Skeletal muscle tissue (tissue), 3 donors: ENCODE measurements at regions not wholly inside any gene's neighbourhood (a gene's known extent, or its start where the extent isn't known, plus 50 kb on each side); places are given as distances from the start of the nearest gene placed in this dataset.

ENCODE experiments used
- H3K27ac ChIP-seq: one replicate; pipeline ENCODE4 v1.7.0; 2013; ENCODE audit warnings: mild to moderate bottlenecking, low read depth, low read length, inconsistent platforms
- H3K27me3 ChIP-seq, 3 donors: one replicate each; pipeline ENCODE4 v1.7.0; 2013; ENCODE audit warnings: low read length in 3 of 3; ENCODE audit not compliant: control insufficient read depth in 3 of 3, insufficient read depth in 3 of 3
- H3K36me3 ChIP-seq, 3 donors: one replicate each; pipeline ENCODE4 v1.7.0; 2013; ENCODE audit warnings: low read length in 3 of 3; ENCODE audit not compliant: control insufficient read depth in 3 of 3, insufficient read depth in 3 of 3
- H3K4me1 ChIP-seq, 3 donors: one replicate each; pipeline ENCODE4 v1.7.0; 2013; ENCODE audit warnings: low read length in 3 of 3, mild to moderate bottlenecking in 3 of 3; ENCODE audit not compliant: control insufficient read depth in 3 of 3, insufficient read depth in 3 of 3
- H3K4me3 ChIP-seq, 3 donors: one replicate each; pipeline ENCODE4 v1.7.0; 2013; ENCODE audit warnings: low read length in 3 of 3
- H3K9ac ChIP-seq, 3 donors: one replicate each; pipeline ENCODE4 v1.7.0; 2013; ENCODE audit warnings: low read length in 3 of 3, mild to moderate bottlenecking in 3 of 3, moderate library complexity in 2 of 3, low read depth in 1 of 3
- H3K9me3 ChIP-seq, 3 donors: one replicate each; pipeline ENCODE4 v1.7.0; 2013; ENCODE audit warnings: low read length in 3 of 3; ENCODE audit not compliant: control insufficient read depth in 3 of 3
- donor health status: Osteomylitis.

GRCh38 chr20:19009081-19009688 is 195.6 kb downstream of the SCP2D1 start:
- Histone ChIP-seq H3K27ac (no peak overlapping the region), H3K4me1 (peaks cover 5 to 18% (median 16%) of the 10 kb centered on the region in 3 donors), H3K9ac (no peak overlapping the region), H3K9me3 (no peaks in the 10 kb centered on the region), H3K36me3 (no peaks in the 10 kb centered on the region), H3K4me3 (no peak overlapping the region), H3K27me3 (no peaks in the 10 kb centered on the region)

- Histone ChIP-seq H3K4me1 (peaks cover 5 to 33% (median 29%) of the 10 kb centered on the region in 3 donors), H3K9me3 (no peaks in the 10 kb centered on the region), H3K27ac (peak overlapping the region; percentile 16), H3K9ac (no peak overlapping the region), H3K36me3 (no peaks in the 10 kb centered on the region), H3K27me3 (no peaks in the 10 kb centered on the region), H3K4me3 (no peak overlapping the region)
Measured at GRCh38 chr20:19012676-19013075, 199.1 kb downstream of the SCP2D1 start.

- H3K4me1 ChIP-seq = peaks cover 5 to 33% (median 29%) of the 10 kb centered on the region in 3 donors
- no peak overlapping the region for H3K4me3 ChIP-seq
- no peak overlapping the region for H3K9ac ChIP-seq
- no peaks in the 10 kb centered on the region for H3K36me3 ChIP-seq
- no peaks in the 10 kb centered on the region for H3K27me3 ChIP-seq
- no peaks in the 10 kb centered on the region for H3K9me3 ChIP-seq
- H3K27ac ChIP-seq = no peak overlapping the region
Measured at GRCh38 chr20:19013907-19014306, 198.5 kb upstream of the SLC24A3 start.

GRCh38 chr20:19015351-19016139 is 196.9 kb upstream of the SLC24A3 start:
- peaks cover 5 to 33% (median 29%) of the 10 kb centered on the region in 3 donors for H3K4me1 ChIP-seq
- peak overlapping the region; percentile 8 for H3K27ac ChIP-seq
- no peaks in the 10 kb centered on the region for H3K27me3 ChIP-seq
- peak overlapping the region in 1 of 3 donors; percentile 41 for H3K4me3 ChIP-seq
- peak overlapping the region in 1 of 3 donors; percentile 54 for H3K9ac ChIP-seq
- H3K9me3 ChIP-seq = no peaks in the 10 kb centered on the region
- H3K36me3 ChIP-seq = no peaks in the 10 kb centered on the region

- Histone ChIP-seq H3K4me3 (peak overlapping the region in 1 of 3 donors; percentile 6), H3K27me3 (no peaks in the 10 kb centered on the region), H3K36me3 (no peaks in the 10 kb centered on the region), H3K27ac (no peak overlapping the region), H3K4me1 (peaks cover 5 to 31% (median 29%) of the 10 kb centered on the region in 3 donors), H3K9me3 (peaks cover 0 to under 1% (median 0%) of the 10 kb centered on the region in 3 donors), H3K9ac (no peak overlapping the region)
Measured at GRCh38 chr20:19016140-19016497, 196.3 kb upstream of the SLC24A3 start.

GRCh38 chr20:19017104-19017690 is 195.2 kb upstream of the SLC24A3 start:
- H3K27ac ChIP-seq = no peak overlapping the region
- no peak overlapping the region for H3K4me3 ChIP-seq
- H3K27me3 ChIP-seq = no peaks in the 10 kb centered on the region
- peaks cover 0 to 2% (median 0%) of the 10 kb centered on the region in 3 donors for H3K9me3 ChIP-seq
- no peak overlapping the region for H3K9ac ChIP-seq
- no peaks in the 10 kb centered on the region for H3K36me3 ChIP-seq
- H3K4me1 ChIP-seq = peaks cover 5 to 28% (median 27%) of the 10 kb centered on the region in 3 donors

- H3K4me3 ChIP-seq = no peak overlapping the region
- no peak overlapping the region for H3K27ac ChIP-seq
- H3K27me3 ChIP-seq = no peaks in the 10 kb centered on the region
- H3K36me3 ChIP-seq = no peaks in the 10 kb centered on the region
- H3K9ac ChIP-seq = no peak overlapping the region
- peaks cover 0 to 2% (median 0%) of the 10 kb centered on the region in 3 donors for H3K9me3 ChIP-seq
- H3K4me1 ChIP-seq = peaks cover 0 to 15% (median 12%) of the 10 kb centered on the region in 3 donors
Measured at GRCh38 chr20:19018881-19019280, 193.6 kb upstream of the SLC24A3 start.

GRCh38 chr20:19019734-19020364 is 192.6 kb upstream of the SLC24A3 start:
- H3K27me3 ChIP-seq = no peaks in the 10 kb centered on the region
- H3K4me3 ChIP-seq = no peak overlapping the region
- H3K9ac ChIP-seq = no peak overlapping the region
- peaks cover 0 to 2% (median 0%) of the 10 kb centered on the region in 3 donors for H3K9me3 ChIP-seq
- no peak overlapping the region for H3K27ac ChIP-seq
- peaks cover 0 to 19% (median 15%) of the 10 kb centered on the region in 3 donors for H3K4me1 ChIP-seq
- no peaks in the 10 kb centered on the region for H3K36me3 ChIP-seq

- H3K27ac ChIP-seq = no peak overlapping the region
Measured at GRCh38 chr20:19021406-19022117, 190.9 kb upstream of the SLC24A3 start.

More at GRCh38 chr20:19021406-19022117, 190.9 kb upstream of the SLC24A3 start:
- peaks cover 9 to 18% (median 17%) of the 10 kb centered on the region in 3 donors for H3K4me1 ChIP-seq
- H3K4me3 ChIP-seq = no peak overlapping the region
- peaks cover 0 to 2% (median 0%) of the 10 kb centered on the region in 3 donors for H3K9me3 ChIP-seq
- H3K9ac ChIP-seq = no peak overlapping the region
- no peaks in the 10 kb centered on the region for H3K36me3 ChIP-seq
- H3K27me3 ChIP-seq = no peaks in the 10 kb centered on the region
